GM19043 (cell line): ENCODE measurements at regions not wholly inside any gene's neighbourhood (a gene's known extent, or its start where the extent isn't known, plus 50 kb on each side); places are given as distances from the start of the nearest gene placed in this dataset.

ENCODE experiments used
- ATAC-seq: cut with Tn5 transposase; IDR thresholded peaks from one replicate; pipeline ENCODE4 v1.9.1; 2021; ENCODE audit warnings: low read depth; ENCODE audit not compliant: unreplicated experiment

DNA sequence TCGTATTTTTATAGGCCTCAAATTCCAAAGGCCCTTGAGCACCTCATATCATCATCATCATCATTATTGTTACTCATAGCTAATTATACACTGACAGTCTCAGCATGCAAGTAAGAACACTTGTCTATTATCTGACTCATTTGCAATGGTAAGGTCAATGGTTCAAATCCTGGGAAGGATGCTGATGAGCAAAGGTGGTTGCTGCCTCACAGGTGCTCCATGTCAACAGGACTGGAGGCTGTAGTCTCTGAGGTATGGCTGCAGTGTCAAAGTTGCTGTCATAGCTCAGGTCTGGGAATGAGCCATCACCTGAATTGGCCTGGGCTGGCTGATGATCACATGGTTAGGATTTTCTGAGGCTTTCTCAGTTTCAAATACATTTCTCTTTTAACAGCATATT is 379.3 kb downstream of the BCL11A start:
- ATAC-seq = no peak

DNA sequence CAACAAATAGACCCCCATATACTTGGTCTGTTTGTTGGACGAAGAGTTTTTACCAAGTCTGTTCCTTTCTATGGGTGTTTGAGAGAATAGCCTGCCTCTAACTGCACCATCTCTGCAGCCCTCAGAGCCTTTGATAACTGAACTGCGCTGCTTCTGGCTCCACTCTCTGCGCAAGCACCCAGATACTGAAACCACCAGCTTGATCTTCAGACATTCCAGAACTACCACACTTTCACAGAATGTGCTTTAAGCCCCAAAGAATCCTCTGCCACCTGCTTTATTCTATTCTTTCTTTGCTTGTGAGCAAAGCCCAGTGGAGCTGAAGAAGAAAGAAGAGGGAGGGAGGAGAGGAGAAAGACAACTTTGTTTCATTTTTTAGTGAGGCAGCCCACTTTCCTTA is 380.7 kb downstream of the BCL11A start:
- no peak for ATAC-seq

DNA sequence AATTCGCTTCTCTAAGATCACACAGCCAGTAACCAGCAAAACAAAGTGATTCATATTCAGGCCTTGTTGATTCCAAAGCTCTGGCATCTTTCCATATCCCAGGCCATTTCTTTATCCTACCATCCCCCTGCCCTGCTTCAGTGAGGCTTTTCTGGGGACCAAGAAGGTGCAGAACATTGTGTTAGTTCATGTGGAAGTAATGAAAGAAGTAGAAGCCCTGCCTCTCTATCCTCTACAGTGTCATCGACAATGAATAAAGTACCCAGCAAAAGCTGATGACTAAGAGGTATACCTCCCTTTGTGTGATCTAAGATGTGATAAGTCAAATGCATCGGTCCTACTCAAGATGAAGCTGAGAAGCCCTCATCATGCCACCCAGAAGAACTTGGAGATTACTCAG is 383.2 kb downstream of the BCL11A start:
- no peak for ATAC-seq

DNA sequence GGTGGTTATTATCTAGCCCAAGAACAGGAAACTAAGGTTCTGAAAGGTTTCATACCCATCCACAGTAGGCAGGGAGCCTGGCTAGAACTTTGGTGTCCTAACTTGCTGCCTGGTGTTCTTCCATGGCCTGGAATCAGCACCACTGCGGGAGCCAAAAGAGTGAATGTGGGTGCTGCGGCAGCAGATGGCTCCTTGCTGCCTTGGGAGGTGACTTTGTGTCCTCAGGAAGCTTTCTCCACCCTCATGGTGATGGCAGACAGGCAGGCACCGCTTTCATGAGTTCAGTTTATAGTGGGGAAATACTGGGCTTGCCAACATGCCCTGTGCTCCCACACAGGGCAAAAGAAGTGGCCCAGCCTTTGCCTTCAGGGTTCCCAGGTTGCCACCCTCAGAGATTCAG is 385.2 kb downstream of the BCL11A start:
- ATAC-seq = no peak

DNA sequence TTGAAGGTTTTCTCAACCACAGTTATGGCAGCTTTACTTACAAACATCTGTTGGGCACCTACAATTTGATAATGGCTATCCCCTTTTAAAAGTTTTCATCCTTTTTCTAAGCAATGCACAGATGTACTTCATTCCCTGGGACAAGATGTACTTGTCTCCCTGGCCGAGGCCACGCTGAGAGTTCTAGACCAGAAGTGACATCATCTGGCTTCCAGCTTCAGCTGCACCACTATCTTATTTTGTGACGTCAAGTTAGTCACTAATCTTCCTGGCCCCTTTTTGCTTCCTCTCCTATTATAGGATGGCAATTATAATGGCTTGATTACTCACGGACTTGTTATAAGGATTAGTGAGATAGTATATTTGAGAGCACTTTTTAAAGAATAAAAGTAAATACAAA is 386.4 kb downstream of the BCL11A start:
- no peak for ATAC-seq

DNA sequence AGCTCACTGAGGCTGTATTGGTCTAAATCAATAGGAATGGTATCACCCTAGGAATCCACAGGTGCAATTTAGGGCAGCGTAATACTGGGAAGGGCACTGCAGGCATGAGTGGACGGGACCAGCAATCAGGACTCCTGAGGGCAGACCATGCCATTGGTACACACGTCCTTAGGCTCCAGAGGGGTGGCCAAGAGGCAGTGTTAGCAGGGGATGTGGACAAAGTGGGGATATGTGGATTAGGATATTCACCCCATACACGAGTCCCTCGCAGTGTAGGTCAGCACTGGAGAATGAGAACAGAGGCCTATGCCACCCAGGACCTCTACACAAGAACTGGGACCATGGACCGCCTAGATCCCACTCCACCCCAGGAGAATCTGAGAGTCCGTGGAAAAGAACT is 389.8 kb downstream of the BCL11A start:
- ATAC-seq = no peak

DNA sequence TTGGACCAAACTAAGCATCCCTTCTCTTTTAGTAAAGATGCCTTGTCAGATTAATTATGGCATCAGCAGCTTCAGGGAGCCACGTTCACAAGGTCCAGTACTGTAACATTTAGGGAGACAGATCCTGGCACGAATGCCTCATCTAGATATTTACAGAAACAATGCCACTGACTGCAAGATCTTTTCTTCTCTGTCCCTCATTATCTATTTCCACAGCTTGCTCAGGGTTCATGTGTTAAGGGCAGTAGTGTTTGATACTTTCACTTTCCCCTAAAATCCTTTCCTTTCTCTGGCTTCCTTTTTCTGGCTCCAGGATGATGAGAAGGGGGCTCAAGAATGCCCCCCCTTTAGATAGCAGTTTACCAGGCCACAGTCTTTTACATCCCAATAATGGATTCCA is 393.9 kb downstream of the BCL11A start:
- no peak for ATAC-seq

DNA sequence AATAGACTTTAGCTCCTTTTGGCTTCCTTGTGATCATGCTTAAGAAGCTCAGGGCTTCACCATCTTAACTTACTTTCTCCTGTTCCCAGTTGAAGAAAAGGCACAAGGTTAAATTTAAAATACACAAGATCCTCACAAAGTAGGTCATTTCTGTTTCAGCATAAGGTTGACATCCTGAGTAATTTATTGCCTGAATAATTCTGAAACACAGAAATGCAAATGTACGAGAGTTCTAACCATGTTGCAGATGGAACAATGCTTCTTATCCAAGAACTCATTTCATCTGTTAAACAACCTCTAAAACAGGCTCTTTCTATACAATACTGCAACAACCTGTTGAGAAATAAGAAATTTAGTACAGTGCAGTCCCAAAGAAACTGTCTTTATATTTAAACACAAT is 395.2 kb downstream of the BCL11A start:
- ATAC-seq = no peak

DNA sequence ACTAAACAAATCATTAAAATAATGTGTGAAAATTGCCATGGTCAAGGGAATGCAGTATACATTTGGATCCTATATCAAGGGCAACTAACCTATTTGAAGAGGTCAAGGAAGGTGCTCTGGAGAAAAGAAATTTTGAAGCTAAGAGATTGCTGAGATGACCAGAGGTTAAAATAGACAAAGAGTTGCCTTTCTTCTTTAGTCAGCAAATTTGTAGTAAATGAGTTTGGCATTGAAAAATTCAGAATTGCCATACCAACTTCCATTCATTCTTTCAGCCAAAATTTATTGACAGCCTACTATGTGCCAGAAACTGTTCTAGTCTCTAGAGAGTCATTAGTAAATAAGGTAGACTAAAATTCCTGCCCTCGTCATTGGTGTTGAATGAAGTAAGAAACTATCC is 396.2 kb downstream of the BCL11A start:
- no peak for ATAC-seq

DNA sequence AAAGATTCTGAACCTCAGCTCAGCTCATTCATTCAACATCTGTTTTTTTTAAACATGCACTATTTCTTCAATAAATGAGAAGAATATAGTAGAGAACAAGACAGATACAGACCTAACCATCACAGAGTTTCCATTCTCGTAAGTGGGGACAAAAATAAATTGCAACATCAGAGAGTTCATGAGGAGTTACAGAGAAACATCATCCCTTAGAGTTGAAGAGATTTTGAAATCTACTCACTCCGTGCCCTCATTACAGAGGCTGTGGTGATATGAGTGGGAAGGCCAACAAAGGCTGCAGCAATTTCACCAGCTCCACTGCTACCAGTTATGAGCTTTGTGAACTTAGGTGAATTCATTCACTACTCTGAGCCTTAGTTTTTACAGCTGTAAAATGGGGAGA is 399.3 kb downstream of the BCL11A start:
- no peak for ATAC-seq

DNA sequence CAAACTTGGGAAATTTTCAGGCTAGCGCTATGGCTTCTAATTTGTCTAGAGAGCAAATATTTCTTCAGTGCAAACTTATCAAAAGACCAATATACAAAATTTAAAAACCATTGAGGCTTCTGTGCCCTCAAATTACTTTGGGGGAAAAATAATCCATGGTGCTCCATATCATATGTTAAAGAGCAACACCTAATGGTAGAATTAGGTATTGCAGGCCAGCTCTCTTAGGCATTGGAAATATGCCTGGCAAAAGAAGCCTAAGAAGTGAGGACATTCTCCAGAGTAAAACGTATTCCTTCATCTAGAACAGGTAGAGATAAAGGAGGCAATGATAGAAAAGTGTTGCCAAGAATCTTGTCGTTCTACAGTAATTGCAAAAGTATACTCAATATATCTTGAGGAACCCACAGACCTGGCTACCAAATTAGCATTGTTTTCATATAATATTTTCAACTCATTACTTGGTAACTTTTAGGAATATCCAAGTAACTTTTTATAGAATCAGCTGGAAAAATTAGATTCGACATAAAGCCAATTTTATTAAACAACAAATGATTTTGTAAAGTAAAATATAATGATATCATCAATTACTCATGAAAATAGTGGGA is 401.1 kb downstream of the BCL11A start:
- ATAC-seq = no peak

DNA sequence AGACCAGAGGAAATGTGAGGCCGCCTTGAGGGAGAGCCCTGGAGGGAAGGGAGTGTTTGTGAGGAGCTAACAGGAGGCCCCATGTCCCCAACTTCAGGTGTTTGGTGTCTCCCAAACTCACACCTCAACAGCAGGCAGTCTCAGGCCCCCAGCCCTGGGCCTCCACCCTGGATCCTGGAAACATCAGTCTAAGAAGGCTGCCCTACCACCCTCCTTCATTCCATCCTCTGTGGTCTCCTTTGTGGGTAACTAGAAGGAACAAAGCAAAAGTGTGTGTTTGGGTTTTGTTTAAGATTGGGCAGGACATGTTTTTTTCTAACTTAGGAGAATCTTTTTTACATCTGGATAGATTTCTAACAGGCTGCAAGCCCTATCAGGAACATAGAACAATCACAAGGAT is 404.3 kb downstream of the BCL11A start:
- ATAC-seq = peak; percentile 15

DNA sequence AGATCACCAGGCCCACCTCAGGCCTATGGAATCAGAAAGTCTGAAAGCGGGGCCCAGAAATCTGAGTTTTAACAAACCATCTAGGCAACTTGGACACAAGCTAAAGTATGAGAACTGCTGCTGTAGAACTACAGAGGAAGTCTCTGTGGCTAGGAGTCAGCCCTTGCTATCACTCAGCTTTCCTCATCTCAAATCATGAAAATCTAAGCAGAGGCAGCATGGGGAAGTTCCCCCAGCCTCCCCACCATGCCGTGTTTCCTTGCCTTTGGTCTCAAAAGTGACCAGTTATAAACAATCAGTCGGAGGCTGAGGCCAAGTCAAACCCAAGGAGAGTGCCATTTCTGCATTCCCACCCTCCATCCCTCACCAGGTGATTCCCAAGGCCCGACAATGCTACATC is 404.7 kb downstream of the BCL11A start:
- ATAC-seq = peak; percentile 61

DNA sequence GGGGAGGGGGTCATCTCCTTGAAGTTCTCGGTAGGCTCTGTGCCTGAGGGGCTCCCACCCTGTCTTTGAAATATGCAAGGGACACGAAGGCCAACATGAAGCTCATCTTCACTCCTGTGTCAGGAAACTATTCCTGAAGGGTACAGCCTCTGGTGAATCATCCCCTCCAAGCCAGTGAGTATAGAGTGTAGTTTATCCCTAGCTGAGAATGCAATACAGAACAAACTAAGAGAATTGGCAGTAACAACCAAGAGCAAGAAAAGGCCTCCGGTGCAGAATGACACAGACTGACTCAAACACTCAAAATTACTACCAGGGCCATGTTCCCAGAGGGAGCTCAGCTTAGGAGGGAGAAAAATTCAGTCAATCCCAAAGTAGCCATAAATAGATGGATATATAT is 413.3 kb downstream of the BCL11A start:
- no peak for ATAC-seq

DNA sequence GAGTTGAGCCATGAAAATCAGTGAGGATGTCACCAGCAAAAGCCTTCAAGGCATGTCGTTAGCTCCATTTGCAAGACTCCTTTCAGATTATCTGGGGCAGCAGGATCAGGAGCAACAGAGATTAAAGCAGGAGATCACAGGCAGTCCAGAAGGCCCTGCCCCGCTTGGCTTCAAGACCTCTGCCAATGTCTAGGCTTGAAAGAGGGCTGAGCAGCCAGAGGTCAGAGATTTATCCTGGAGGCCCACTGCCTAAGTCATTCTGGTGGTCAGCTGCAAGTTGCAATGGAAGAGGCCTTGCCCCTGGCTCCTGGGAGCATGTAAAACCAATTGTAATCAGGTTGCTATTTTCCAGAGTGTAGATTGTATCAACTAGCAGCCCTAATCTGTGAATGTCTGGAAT is 416.5 kb downstream of the BCL11A start:
- ATAC-seq = no peak

DNA sequence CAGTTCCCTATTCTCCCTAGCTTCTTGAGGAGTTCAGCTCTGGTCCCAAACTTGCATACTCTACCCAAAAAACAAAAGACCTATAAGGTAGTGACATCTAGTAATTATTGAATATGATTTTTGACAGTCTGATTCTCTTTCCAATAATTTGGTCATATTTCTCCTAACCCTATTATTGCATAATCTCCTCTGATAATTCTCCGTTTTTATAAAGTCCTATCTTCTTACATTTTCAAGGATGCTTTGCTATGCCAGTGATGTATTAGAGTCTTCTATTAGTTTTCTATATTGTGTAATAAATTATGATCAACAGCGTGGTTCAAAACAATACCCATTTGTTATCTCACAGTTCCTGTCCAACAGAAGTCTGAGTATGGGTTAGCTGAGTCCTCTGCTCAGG is 426.3 kb downstream of the BCL11A start:
- no peak for ATAC-seq

DNA sequence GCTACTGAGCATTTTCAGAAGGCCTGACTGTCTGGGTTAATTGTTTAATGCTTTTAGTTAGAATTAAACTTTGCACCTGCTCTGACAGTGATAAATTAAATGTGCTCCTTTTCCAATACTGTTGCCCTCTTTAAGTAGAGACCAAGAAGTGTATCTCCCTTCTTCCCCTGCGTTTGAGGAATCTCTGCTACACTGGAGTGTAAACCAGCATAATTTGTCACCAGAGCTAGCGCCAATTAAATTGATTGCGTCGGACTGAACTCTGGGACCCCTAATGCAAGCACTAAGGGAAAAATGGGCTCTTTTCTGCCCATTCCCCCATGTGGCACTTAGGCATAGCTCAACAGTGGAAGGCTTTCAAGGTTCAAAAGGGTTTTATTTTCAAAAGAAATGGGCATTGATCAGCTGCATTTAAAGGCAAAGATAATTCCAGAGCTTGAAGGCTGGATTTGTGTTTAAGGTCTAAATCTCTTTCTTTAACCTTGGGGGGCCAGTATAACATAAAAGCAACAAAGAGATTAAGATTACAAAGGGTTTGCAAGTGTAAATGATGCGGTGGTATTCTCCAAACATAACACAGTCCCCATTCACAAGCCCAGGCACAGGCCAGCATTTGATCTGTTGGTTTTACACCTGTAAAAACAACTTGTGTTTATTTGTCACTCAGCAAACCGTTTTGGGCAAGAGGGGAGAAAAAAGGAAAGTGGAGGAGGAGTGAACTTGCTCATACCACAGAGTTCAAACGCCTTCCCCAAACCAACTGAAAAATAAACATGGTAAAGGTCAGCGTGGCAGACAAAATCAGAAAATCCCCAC is 427.6 kb downstream of the BCL11A start:
- no peak for ATAC-seq

DNA sequence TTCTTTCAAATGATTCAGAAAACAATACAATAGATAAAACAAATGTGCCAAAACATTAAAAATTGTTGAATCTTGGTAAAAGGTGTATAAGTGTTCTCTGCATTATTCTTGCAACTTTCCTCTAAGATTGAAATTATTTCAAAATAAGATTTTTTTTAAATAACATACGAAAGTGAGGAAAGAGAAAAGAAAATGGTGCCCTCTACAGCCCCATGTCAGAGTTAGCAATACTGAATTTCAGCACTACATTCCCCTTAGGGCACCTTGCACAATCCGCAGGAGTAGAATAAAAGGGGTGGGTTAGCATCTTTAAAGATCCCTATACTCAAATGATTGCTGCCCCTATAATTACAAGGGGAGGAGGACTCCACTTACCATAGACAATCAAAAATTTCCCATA is 433.7 kb downstream of the BCL11A start:
- no peak for ATAC-seq

DNA sequence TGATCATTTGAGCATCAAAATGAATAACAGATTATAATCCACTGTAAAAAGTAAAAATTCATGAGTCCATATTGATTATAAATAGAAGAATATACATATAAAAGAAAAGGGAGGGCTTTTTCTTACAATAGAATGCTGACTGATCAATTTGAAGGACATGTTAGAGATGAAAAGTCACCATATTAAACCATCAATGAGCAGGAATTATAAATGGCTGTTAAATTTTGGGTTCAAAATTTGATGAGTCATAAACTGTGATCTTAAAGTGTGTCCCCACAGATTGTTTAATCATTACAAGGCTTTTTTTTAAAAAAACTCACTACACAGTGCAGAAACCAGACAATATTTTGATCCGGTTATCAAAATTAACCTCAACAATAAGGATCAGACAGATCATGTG is 434.5 kb downstream of the BCL11A start:
- no peak for ATAC-seq

DNA sequence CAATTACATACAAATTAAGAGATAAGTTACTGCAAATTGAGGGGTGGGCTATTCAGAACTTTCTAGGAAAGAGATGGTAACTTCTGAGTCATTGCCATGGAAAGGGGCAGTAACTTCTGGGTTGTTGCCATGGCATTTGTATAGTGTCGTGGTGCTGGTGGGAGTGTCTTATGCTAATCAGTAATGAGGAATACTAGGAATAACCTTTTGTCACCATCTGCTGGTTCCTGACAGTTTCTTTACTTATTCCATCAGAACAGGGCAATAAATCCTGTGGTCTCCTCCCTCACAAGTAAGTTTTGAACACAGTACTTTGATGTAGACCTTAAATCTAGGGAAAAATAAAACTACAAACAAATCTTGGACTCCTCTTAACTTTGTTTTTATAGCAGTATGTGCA is 435.4 kb downstream of the BCL11A start:
- ATAC-seq = no peak

DNA sequence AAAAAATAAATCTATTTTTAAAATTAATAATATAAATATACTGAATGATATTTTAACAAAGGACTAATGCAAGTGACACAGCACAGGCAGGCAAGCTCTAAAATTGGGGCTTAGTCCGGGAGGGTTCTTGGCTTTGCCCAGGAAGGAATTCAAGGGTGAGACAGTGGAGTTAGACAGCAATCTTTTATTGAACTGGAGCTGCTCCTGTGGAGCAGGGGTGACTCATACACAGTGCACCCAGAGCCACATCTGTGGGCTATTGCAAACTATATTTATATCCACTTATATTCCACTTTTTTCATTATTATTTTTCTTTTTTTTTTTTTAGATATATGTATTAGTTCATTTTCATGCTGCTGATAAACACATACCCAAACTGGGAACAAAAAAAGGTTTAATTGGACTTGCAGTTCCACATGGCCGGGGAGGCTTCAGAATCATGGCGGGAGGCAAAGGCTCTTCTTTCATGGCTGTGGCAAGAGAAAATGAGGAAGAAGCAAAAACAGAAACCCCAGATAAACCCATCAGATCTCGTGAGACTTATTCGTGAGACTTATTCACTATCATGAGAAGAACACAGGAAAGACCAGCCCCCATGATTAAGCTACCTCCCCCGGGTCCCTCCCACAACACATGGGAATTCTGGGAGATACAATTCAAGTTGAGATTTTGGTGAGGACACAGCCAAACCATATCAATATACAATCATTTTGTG is 437.1 kb downstream of the BCL11A start:
- ATAC-seq = no peak

DNA sequence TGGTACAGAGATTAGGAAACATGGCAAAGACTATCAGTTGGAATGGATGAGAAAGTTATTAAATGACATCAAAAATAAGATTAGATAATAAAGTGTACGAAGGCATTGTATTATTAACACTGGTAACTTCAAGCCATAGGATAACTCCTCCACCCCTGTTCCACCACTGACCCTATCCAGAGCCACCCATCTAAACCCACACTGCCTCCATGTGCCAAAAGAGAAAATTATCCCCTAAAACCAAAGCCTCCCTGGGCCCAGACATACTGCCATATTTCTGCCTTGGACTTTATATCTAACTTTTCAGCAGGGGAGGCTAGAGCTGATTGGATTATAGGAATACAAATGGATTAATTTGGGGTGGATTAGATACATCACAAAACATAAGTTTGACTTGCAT is 443.7 kb downstream of the BCL11A start:
- no peak for ATAC-seq
